BJ (cell line): ENCODE measurements at regions not wholly inside any gene's neighbourhood (a gene's known extent, or its start where the extent isn't known, plus 50 kb on each side); places are given as distances from the start of the nearest gene placed in this dataset.
"Not testable (repeated sequence)": the region's sequence is repeated elsewhere in the genome, so short reads cannot be mapped to it uniquely, and the experiment has no call there.

ENCODE experiments used
- CTCF ChIA-PET: fragments of 350-600 bp; formaldehyde crosslinking; extraction: SDS; loops from one replicate; lab custom pipeline; 2021; ENCODE audit warnings: antibody characterized with exemption, inconsistent platforms; lab: Yijun Ruan, JAX
- POLR2A ChIA-PET: fragments of 300-600 bp; sonication (Branson Sonifier 250); formaldehyde crosslinking; extraction: SDS; loops from one replicate; lab custom pipeline; 2021; ENCODE audit warnings: antibody characterized with exemption; lab: Charles Lee
- DNase-seq: peaks from one replicate; pipeline ENCODE4 v3.0.0-alpha.2; 2011; ENCODE audit warnings: low read depth
- H3K27me3 ChIP-seq: 2 replicates; pipeline ENCODE4 v1.6.0; 2011; ENCODE audit warnings: low read length; ENCODE audit not compliant: control insufficient read depth, insufficient read depth
- H3K36me3 ChIP-seq: 2 replicates; pipeline ENCODE4 v1.5.1; 2011; ENCODE audit warnings: low read length; ENCODE audit not compliant: control insufficient read depth, insufficient read depth
- H3K4me3 ChIP-seq: 2 replicates; pipeline ENCODE4 v1.5.1; 2011; ENCODE audit warnings: low read depth, mild to moderate bottlenecking, control low read depth, low read length
- CTCF ChIP-seq: IDR thresholded peaks from 2 replicates; pipeline ENCODE4 v1.5.1; 2011; ENCODE audit warnings: low read depth, mild to moderate bottlenecking, control low read depth, inconsistent platforms, low read length, moderate library complexity; ENCODE audit not compliant: insufficient read depth

DNA sequence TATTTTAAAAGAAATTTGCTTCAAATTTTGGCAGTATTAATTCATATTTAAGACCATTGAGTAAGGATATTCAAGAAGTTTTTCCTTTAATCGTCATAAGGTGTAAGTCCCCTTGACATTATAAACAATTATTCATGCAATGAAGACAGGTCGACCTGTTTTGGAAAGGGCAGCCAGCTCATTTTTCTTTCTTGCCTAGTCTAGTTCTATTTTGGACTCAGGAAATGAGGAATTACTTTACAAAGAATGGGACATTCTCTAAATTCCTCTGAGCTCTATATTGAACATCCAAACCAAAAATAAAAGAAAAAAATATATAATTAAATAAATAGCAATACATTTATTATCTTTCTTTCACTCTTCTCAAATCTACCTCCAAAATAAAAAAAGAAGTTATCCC lies 595.6 kb upstream of the KIF2B start:
- no peak overlapping the region for H3K4me3 ChIP-seq
- no peak for TF ChIP-seq CTCF
- no peak for DNase-seq
- no peaks in the 10 kb centered on the region for H3K27me3 ChIP-seq
- ChIA-PET CTCF (no interaction called here), POLR2A (no interaction called here)
- no peaks in the 10 kb centered on the region for H3K36me3 ChIP-seq

DNA sequence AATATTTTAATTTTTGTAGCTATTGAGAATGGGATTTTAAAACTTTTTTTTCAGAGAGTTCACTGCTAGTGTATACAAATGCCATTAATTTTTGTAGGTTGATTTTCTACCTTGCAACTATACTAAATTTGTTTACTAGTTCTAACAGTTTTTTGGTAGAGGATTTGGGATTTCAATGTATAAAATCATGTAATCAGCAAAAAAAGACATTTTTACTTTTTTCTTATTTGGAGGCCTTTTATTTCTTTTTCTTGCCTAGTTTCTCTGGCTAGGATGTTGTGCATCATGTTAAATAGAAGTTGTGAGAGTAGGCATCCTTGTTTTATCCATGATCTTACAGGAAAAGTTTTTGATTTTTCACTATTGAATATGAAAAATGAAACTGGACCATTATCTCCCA lies 602.9 kb upstream of the KIF2B start:
- no peak for DNase-seq
- CTCF ChIA-PET: interaction anchor here (0.6 kb wide), 2 partner anchors 51 to 759 kb away, joined by 3 read pairs; no protein-coding TSS in a partner anchor
- TF ChIP-seq CTCF: no peak

DNA sequence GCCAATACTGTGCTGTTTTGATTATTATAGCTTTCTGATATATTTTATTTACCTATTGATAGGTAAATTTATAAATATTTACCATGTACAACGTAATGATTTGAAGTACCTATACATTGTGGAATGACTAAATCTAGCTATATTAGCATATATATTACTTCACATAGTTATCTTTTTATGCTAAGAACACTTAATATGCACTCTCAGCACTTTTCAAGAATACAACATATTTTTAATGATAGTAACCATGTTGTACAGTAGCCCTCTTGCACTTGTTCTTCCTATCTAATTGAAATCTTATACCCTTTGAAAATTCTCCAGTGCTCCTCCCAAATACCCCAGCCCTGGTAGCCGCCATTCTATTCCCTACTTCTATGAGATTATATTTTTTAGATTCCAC lies 604.0 kb upstream of the KIF2B start:
- CTCF ChIA-PET: no interaction called here
- no peak for TF ChIP-seq CTCF
- DNase-seq: no peak
- POLR2A ChIA-PET: no interaction called here
- no peaks in the 10 kb centered on the region for H3K36me3 ChIP-seq
- no peaks in the 10 kb centered on the region for H3K27me3 ChIP-seq
- no peak overlapping the region for H3K4me3 ChIP-seq

More for the DNA sequence above, 602.9 kb upstream of the KIF2B start:
- Histone ChIP-seq H3K27me3 (no peaks in the 10 kb centered on the region), H3K36me3 (no peaks in the 10 kb centered on the region), H3K4me3 (no peak overlapping the region)
- POLR2A ChIA-PET: no interaction called here

DNA sequence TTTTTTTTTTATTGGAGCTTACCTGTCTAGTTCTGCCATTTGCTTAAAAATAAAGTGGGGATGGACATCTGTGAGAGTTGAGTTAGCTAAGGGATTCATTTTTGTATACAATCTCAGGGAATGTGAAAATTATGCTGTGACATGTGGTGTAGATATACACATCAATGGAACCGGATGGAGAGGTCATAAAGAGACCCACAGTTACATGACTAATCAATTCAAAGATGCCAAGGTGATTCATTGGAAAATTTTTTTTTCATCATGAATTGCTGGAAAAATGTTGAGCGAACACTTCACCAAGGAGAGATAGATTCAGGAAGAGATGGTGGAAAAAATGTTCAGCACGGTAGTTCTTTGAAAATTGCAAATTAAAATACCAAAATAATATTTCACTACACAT lies 605.4 kb upstream of the KIF2B start:
- no peaks in the 10 kb centered on the region for H3K27me3 ChIP-seq
- H3K4me3 ChIP-seq: no peak overlapping the region
- no peaks in the 10 kb centered on the region for H3K36me3 ChIP-seq
- CTCF ChIA-PET: no interaction called here
- no peak for TF ChIP-seq CTCF
- no peak for DNase-seq
- POLR2A ChIA-PET: no interaction called here

DNA sequence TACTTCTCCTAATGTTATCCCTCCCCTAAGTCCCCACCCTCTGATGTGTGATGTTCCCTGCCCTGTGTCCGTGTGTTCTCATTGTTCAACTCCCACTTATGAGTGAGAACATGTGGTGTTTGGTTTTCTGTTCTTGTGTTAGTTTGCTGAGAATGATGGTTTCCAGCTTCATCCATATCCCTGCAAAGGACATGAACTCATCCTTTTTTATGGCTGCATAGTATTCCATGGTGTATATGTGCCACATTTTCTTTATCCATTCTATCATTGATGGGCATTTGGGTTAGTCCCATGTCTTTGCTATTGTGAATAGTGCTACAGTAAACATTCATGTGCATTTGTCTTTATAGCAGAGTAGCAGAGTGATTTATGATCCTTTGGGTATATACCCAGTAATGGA lies 613.8 kb upstream of the KIF2B start:
- H3K4me3 ChIP-seq, CTCF ChIA-PET, DNase-seq, H3K36me3 ChIP-seq, H3K27me3 ChIP-seq, POLR2A ChIA-PET: not testable (repeated sequence)

DNA sequence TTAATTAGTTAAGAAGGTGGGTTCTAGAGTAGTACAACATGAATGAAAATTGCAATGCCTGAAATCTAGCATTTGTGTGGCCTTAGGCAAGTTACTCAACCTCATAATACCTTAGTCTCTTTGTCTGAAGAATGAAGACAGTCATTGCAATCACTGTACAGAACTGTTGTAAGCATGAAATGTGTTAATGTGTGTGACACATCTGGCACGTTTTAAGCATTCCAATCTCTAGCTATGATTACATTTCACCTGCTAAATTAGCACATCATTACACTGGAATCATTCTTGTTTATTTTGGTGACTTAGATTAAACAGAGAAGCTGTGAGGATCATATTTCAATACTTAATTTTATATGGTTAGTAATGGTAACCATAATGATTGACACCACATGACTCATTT lies 629.7 kb upstream of the KIF2B start:
- Histone ChIP-seq H3K4me3 (no peak overlapping the region), H3K27me3 (no peaks in the 10 kb centered on the region), H3K36me3 (no peaks in the 10 kb centered on the region)
- no peak for DNase-seq
- no peak for TF ChIP-seq CTCF
- ChIA-PET POLR2A (no interaction called here), CTCF (no interaction called here)
